Kidney (tissue), 13 donors: ENCODE measurements at regions not wholly inside any gene's neighbourhood (a gene's known extent, or its start where the extent isn't known, plus 50 kb on each side); places are given as distances from the start of the nearest gene placed in this dataset.
"Not testable (repeated sequence)": the region's sequence is repeated elsewhere in the genome, so short reads cannot be mapped to it uniquely, and the experiment has no call there.

ENCODE experiments used
- DNase-seq, 5 donors: peaks; one replicate each; pipeline ENCODE4 v3.0.0-alpha.2; 2013 to 2020
- FAIRE-seq: peaks from 2 replicates; lab custom pipeline; 2012; peaks lifted over from hg19 to GRCh38; lab: Jason Lieb, UNC
- H3K27ac ChIP-seq, 2 donors: one replicate each; pipeline ENCODE4 v1.7.0; 2013; ENCODE audit warnings: low read depth in 2 of 2, low read length in 2 of 2, inconsistent platforms in 1 of 2
- H3K27me3 ChIP-seq: one replicate; pipeline ENCODE4 v1.7.1; 2013; ENCODE audit warnings: low read length, inconsistent platforms; ENCODE audit not compliant: control insufficient read depth, insufficient read depth
- H3K36me3 ChIP-seq, 3 donors: one replicate each; pipeline versions ENCODE4 v1.7.0 to v1.7.1; 2013; ENCODE audit warnings: low read length in 3 of 3, control low read depth in 1 of 3, inconsistent platforms in 1 of 3; ENCODE audit not compliant: insufficient read depth in 3 of 3, control insufficient read depth in 2 of 3
- H3K4me1 ChIP-seq, 3 donors: one replicate each; pipeline versions ENCODE4 v1.7.0 to v1.7.1; 2013; ENCODE audit warnings: low read length in 3 of 3, inconsistent platforms in 1 of 3, low read depth in 1 of 3; ENCODE audit not compliant: control insufficient read depth in 2 of 3, insufficient read depth in 2 of 3
- H3K4me3 ChIP-seq, 3 donors: one replicate each; pipeline versions ENCODE4 v1.7.0 to v1.8.1; 2013; ENCODE audit warnings: low read length in 3 of 3, control low read depth in 1 of 3, inconsistent platforms in 1 of 3
- H3K9ac ChIP-seq, 3 donors: one replicate each; pipeline versions ENCODE4 v1.7.0 to v1.7.1; 2013; ENCODE audit warnings: low read length in 3 of 3, control low read depth in 1 of 3, inconsistent platforms in 1 of 3
- H3K9me3 ChIP-seq, 3 donors: one replicate each; pipeline versions ENCODE4 v1.7.0 to v1.7.1; 2013; ENCODE audit warnings: low read length in 3 of 3, control low read depth in 1 of 3, inconsistent platforms in 1 of 3; ENCODE audit not compliant: control insufficient read depth in 2 of 3, insufficient read depth in 1 of 3
- CTCF ChIP-seq: IDR thresholded peaks from 3 replicates; pipeline ENCODE4 v1.5.1; 2012; ENCODE audit warnings: mild to moderate bottlenecking, moderate library complexity, borderline replicate concordance; ENCODE audit not compliant: insufficient read depth; ENCODE audit errors: extremely low read depth
- intact Hi-C: fragments of 100-400 bp; cut with DNase I; formaldehyde crosslinking; loops from one replicate; pipeline ENCODE4 v1.11.1; 2022
- donor health status: control.
- donor health status: control.
- donor health status: control.
- donor health status: control.
- donor health status: control.
- donor health status: DM: yes; HTN: yes; CAD: no.
- donor health status: Normal renal cell carcinoma (clear cell type).

GRCh38 chr12:34605955-34606748 lies 583.9 kb downstream of the ALG10 start:
- peaks cover 0 to 21% (median 0%) of the 10 kb centered on the region in 3 donors for H3K9me3 ChIP-seq

GRCh38 chr12:34606749-34607519 lies 584.6 kb downstream of the ALG10 start:
- Histone ChIP-seq H3K9me3 (peaks cover 0 to 21% (median 0%) of the 10 kb centered on the region in 3 donors), H3K27ac (no peak overlapping the region), H3K27me3 (no peaks in the 10 kb centered on the region), H3K4me3 (no peak overlapping the region), H3K9ac (no peak overlapping the region), H3K36me3 (no peaks in the 10 kb centered on the region), H3K4me1 (no peaks in the 10 kb centered on the region)
- intact Hi-C loops, result no loop called here
- FAIRE-seq, result no peak
- no peak for TF ChIP-seq CTCF
- DNase-seq, result peak in 1 of 5 donors; percentile 47

More at GRCh38 chr12:34605955-34606748, 583.9 kb downstream of the ALG10 start:
- no peaks in the 10 kb centered on the region for H3K36me3 ChIP-seq
- intact Hi-C loops, result no loop called here
- no peak overlapping the region for H3K4me3 ChIP-seq
- FAIRE-seq (no peak), DNase-seq (peak in 1 of 5 donors; percentile 33)
- no peak overlapping the region for H3K9ac ChIP-seq
- no peak for TF ChIP-seq CTCF
- no peaks in the 10 kb centered on the region for H3K27me3 ChIP-seq
- H3K4me1 ChIP-seq, result no peaks in the 10 kb centered on the region
- no peak overlapping the region for H3K27ac ChIP-seq

- H3K27ac ChIP-seq, result no peak overlapping the region
- no peak for TF ChIP-seq CTCF
- intact Hi-C loops, result no loop called here
- H3K9me3 ChIP-seq, result peaks cover 0 to 21% (median 0%) of the 10 kb centered on the region in 3 donors
- DNase-seq, result peak in 1 of 5 donors; percentile 35
- no peak overlapping the region for H3K9ac ChIP-seq
- H3K27me3 ChIP-seq, result no peaks in the 10 kb centered on the region
- H3K36me3 ChIP-seq, result no peaks in the 10 kb centered on the region
- H3K4me1 ChIP-seq, result no peaks in the 10 kb centered on the region
- FAIRE-seq, result no peak
- H3K4me3 ChIP-seq, result no peak overlapping the region
Measured at GRCh38 chr12:34607520-34608195, 585.4 kb downstream of the ALG10 start.

- DNase-seq, H3K27ac ChIP-seq, H3K36me3 ChIP-seq, H3K9ac ChIP-seq, H3K4me3 ChIP-seq, intact Hi-C loops, FAIRE-seq, H3K27me3 ChIP-seq, H3K4me1 ChIP-seq: not testable (repeated sequence)
- peaks cover 0 to 17% (median 0%) of the 10 kb centered on the region in 3 donors for H3K9me3 ChIP-seq
Measured at GRCh38 chr12:34613988-34614387, 591.7 kb downstream of the ALG10 start.
